GM12875 (cell line): ENCODE measurements at regions not wholly inside any gene's neighbourhood (a gene's known extent, or its start where the extent isn't known, plus 50 kb on each side); places are given as distances from the start of the nearest gene placed in this dataset.

Source experiments
- H3K4me3 ChIP-seq: one replicate; pipeline ENCODE4 v1.5.1; 2011; ENCODE audit warnings: low read depth, low read length, control low read depth
- CTCF ChIP-seq: IDR thresholded peaks from 2 replicates; pipeline ENCODE4 v1.5.1; 2011; ENCODE audit warnings: low read depth, mild to moderate bottlenecking, control low read depth, inconsistent platforms, low read length, moderate library complexity, borderline replicate concordance; ENCODE audit not compliant: insufficient read depth

- no peak overlapping the region for H3K4me3 ChIP-seq
- no peak for TF ChIP-seq CTCF
These were observed 483.5 kb upstream of the GCFC2 start for GRCh38 chr2:76194031-76194775.

DNA sequence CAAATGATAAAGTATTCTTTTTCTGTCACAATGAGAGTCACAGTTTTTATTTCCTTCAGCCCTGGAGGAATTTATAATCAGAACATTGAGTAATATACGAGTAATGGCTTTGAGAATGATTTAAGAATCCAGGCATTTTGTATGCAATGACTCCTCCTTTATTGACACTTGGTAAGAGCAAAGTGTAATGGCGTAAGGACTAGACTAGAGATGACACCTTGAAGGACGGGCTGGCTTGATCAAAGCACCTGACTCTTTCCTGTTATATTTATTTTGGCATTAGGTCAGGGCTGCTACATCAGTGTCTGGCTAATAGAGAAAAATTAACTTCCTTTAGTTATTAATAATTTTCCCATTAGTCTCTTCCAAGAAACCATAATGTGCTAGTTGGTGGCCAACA lies 482.4 kb upstream of the GCFC2 start:
- H3K4me3 ChIP-seq, result no peak overlapping the region
- no peak for TF ChIP-seq CTCF

- no peak for TF ChIP-seq CTCF
- no peak overlapping the region for H3K4me3 ChIP-seq
These were observed 477.8 kb upstream of the GCFC2 start for GRCh38 chr2:76188334-76189008.

DNA sequence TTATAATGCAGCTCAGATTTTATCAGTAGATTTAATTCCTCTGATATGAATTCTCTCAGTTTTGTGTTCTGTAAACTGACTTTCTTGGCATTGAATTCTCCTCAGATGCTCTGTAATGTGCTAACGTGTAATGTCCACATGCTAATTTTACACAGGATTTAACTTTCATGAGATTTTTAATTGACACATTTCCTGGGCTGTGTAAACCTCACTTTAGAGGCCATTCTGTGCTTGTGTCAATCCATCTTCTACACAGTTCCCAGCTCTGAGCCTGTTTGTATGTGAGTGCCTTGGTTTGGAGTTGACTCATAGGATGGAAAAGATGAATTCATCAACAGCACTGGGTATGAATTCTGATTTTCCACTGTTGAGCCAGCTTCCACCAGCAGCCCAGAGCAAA lies 476.7 kb upstream of the GCFC2 start:
- H3K4me3 ChIP-seq, result no peak overlapping the region
- no peak for TF ChIP-seq CTCF

DNA sequence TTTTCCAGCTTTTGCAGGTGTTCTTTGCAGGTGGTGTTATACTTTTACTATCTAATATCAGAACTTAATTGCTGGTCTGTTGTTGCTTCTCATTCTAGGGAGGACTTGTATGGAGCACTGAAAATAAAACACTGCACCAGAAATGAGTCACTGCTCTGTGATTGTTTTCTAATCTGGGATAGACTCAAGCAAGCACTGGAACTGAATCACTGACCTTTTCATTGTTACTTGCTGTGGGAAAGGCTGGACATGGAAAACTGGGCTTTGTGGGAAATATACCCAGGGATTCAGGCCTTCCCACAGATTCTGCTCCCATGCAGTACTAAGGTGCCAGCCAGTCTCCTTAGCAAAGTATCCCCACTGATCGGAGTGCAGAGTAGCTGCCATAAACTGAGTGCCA lies 470.0 kb upstream of the GCFC2 start:
- H3K4me3 ChIP-seq, result no peak overlapping the region
- TF ChIP-seq CTCF, result no peak

DNA sequence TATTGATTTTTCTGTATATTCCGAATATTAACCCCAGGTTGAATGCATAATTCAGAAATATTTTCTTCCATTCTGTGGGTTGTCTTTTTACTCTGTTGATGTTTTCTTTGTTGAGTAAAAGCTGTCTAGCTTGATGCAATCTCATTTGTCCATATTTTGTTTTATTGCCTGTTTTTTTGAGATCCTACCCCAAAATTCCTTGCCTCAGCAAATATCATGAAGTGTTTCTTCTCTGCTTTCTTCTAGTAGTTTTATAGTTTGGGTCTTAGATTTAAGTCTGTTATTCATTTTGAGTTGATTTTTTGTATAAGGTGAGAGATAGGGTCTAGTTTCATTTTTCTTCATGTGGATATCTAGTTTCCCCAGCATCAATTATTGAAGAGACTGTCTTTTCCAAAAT lies 467.9 kb upstream of the GCFC2 start:
- TF ChIP-seq CTCF, result no peak
- no peak overlapping the region for H3K4me3 ChIP-seq

GRCh38 chr2:76175295-76175694 lies 464.6 kb upstream of the GCFC2 start:
- TF ChIP-seq CTCF, result no peak
- H3K4me3 ChIP-seq, result no peak overlapping the region
